Colonic mucosa (tissue), 4 donors: ENCODE measurements at regions not wholly inside any gene's neighbourhood (a gene's known extent, or its start where the extent isn't known, plus 50 kb on each side); places are given as distances from the start of the nearest gene placed in this dataset.

ENCODE experiments used
- DNase-seq: peaks from one replicate; pipeline ENCODE4 v3.0.0-alpha.2; 2020
- H3K27ac ChIP-seq: fragments of 200-600 bp; one replicate; pipeline ENCODE4 v1.8.0; 2021
- H3K27me3 ChIP-seq: fragments of 200-600 bp; one replicate; pipeline ENCODE4 v1.8.0; 2021
- H3K36me3 ChIP-seq: fragments of 200-600 bp; one replicate; pipeline ENCODE4 v1.8.0; 2021
- H3K4me1 ChIP-seq: fragments of 200-600 bp; one replicate; pipeline ENCODE4 v1.8.0; 2021; ENCODE audit warnings: mild to moderate bottlenecking
- H3K4me3 ChIP-seq: fragments of 200-600 bp; one replicate; pipeline ENCODE4 v1.8.0; 2021
- H3K9ac ChIP-seq, 2 donors: one replicate each; pipeline ENCODE4 v1.7.0; 2013; ENCODE audit warnings: control low read depth in 2 of 2, low read depth in 2 of 2, low read length in 2 of 2
- H3K9me3 ChIP-seq: fragments of 200-600 bp; one replicate; pipeline ENCODE4 v1.8.0; 2021
- CTCF ChIP-seq: fragments of 200-600 bp; IDR thresholded peaks from one replicate; pipeline ENCODE4 v1.8.0; 2022; ENCODE audit warnings: antibody characterized with exemption, mild to moderate bottlenecking
- intact Hi-C: fragments of 100-400 bp; cut with DNase I; formaldehyde crosslinking; loops from one replicate; pipeline ENCODE4 v1.14.1; 2022
- donor health status: healthy.
- donor health status: DM: no; HTN: no; CAD: no.
- donor health status: DM: no; HTN: no; CAD: no.

DNA sequence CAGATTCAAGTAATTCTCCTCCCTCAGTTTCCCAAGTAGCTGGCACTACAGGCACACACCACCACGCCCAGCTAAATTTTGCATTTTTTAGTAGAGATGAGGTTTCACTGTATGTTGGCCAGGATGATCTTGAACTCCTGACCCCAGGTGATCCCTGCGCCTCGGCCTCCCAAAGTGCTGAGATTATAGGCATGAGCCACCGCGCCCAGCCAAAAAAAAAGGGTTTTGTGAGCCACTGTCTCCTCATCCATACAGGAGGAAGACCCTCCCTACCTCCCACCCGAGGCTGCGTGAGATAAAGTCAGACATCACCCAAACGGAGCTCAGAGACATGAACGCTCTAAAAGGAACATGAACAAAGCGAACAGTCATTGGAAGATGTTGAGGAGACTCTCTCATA is 745.7 kb downstream of the BRD1 start:
- Histone ChIP-seq H3K36me3 (no peaks in the 10 kb centered on the region), H3K4me1 (no peaks in the 10 kb centered on the region), H3K9me3 (no peaks in the 10 kb centered on the region), H3K27ac (no peak overlapping the region), H3K4me3 (no peak overlapping the region), H3K9ac (no peak overlapping the region), H3K27me3 (no peaks in the 10 kb centered on the region)
- no peak for TF ChIP-seq CTCF
- intact Hi-C loops, result no loop called here
- no peak for DNase-seq

- Histone ChIP-seq H3K4me1 (no peaks in the 10 kb centered on the region), H3K36me3 (no peaks in the 10 kb centered on the region), H3K27me3 (no peaks in the 10 kb centered on the region), H3K9ac (no peak overlapping the region), H3K9me3 (no peaks in the 10 kb centered on the region), H3K27ac (no peak overlapping the region), H3K4me3 (no peak overlapping the region)
- intact Hi-C loops, result no loop called here
- no peak for TF ChIP-seq CTCF
- DNase-seq, result no peak
Observed at GRCh38 chr22:49081261-49081666, 746.4 kb downstream of the BRD1 start.

- Histone ChIP-seq H3K9me3 (no peaks in the 10 kb centered on the region), H3K4me3 (no peak overlapping the region), H3K4me1 (no peaks in the 10 kb centered on the region), H3K36me3 (no peaks in the 10 kb centered on the region), H3K27ac (no peak overlapping the region), H3K27me3 (no peaks in the 10 kb centered on the region), H3K9ac (no peak overlapping the region)
- no peak for DNase-seq
- TF ChIP-seq CTCF, result no peak
- intact Hi-C loops, result no loop called here
Observed at GRCh38 chr22:49080631-49081030, 747.0 kb downstream of the BRD1 start.

DNA sequence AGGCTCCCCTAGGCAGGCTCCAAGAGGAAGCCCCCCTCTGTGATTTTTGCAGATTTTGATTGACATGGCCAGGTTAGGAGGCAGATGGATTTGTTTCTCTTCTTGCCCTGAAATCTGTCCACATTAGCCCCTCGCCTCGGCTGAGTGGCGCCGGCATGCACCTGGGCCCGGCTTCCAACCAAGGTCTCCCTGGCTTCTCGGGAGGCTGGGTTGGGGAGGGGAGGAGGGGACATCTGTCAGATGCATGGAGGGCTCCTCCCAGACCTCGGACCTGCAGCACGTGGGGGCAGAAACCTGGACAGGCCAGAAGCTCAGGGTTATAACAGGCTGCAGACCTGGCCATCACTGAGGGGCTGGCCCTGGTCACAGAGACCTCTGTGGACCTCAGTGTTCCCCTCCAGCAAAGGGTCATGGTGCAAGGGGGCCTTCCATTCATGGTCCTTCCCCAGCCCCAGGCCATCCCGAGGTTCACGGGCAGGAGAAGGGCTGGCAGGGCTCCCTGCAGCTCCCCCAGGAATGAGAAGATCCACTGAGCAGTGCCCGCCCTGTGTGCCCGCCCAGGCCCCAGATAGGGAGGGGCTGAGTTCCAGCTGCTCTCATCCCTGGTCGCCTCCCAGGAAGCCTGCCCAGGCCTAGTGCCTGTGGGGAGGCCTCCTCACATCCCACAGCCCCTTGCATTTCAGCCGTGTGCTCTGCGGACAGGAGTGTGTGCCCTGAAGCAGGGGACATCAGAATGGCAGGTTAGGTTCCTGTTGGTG is 747.8 kb downstream of the BRD1 start:
- TF ChIP-seq CTCF, result no peak
- intact Hi-C loops, result no loop called here
- no peak for DNase-seq
- Histone ChIP-seq H3K36me3 (no peaks in the 10 kb centered on the region), H3K4me3 (no peak overlapping the region), H3K9ac (no peak overlapping the region), H3K4me1 (no peaks in the 10 kb centered on the region), H3K9me3 (no peaks in the 10 kb centered on the region), H3K27ac (no peak overlapping the region), H3K27me3 (no peaks in the 10 kb centered on the region)

GRCh38 chr22:49079027-49079725 is 748.5 kb downstream of the BRD1 start:
- intact Hi-C loops, result no loop called here
- DNase-seq, result no peak

More at GRCh38 chr22:49079027-49079725, 748.5 kb downstream of the BRD1 start:
- Histone ChIP-seq H3K27me3 (no peaks in the 10 kb centered on the region), H3K4me3 (no peak overlapping the region), H3K36me3 (no peaks in the 10 kb centered on the region), H3K27ac (no peak overlapping the region), H3K4me1 (no peaks in the 10 kb centered on the region), H3K9ac (no peak overlapping the region), H3K9me3 (no peaks in the 10 kb centered on the region)
- no peak for TF ChIP-seq CTCF
